ENCODE measurements at regions not wholly inside any gene's neighbourhood (a gene's known extent, or its start where the extent isn't known, plus 50 kb on each side); places are given as distances from the start of the nearest gene placed in this dataset.

GRCh38 chr2:6640621-6641015 is 225.1 kb downstream of the CMPK2 start:
- no peak overlapping the region for H3K27ac Mint-ChIP-seq
- POLR2A ChIA-PET = no interaction called here
- peaks cover 0 to 2% (median 0%) of the 10 kb centered on the region in 4 donors for H3K4me1 Mint-ChIP-seq
- no peaks in the 10 kb centered on the region for H3K36me3 Mint-ChIP-seq
- H3K27me3 Mint-ChIP-seq = peaks cover 4 to 30% (median 15%) of the 10 kb centered on the region in 5 donors
- ATAC-seq (no peak), DNase-seq (no peak)
- no peak overlapping the region for H3K4me3 Mint-ChIP-seq
- H3K9me3 Mint-ChIP-seq = no peaks in the 10 kb centered on the region

- peaks cover 0 to 2% (median 0%) of the 10 kb centered on the region in 4 donors for H3K4me1 Mint-ChIP-seq
- H3K36me3 Mint-ChIP-seq = no peaks in the 10 kb centered on the region
- no peaks in the 10 kb centered on the region for H3K9me3 Mint-ChIP-seq
- DNase-seq = no peak
- POLR2A ChIA-PET = no interaction called here
- no peak overlapping the region for H3K27ac Mint-ChIP-seq
- no peak for ATAC-seq
- H3K4me3 Mint-ChIP-seq = no peak overlapping the region
- peaks cover 4 to 29% (median 11%) of the 10 kb centered on the region in 5 donors for H3K27me3 Mint-ChIP-seq
Measured at GRCh38 chr2:6641956-6642355, 223.8 kb downstream of the CMPK2 start.

GRCh38 chr2:6644261-6644660 is 221.4 kb downstream of the CMPK2 start:
- Mint-ChIP-seq H3K4me1 (peaks cover 0 to 2% (median 0%) of the 10 kb centered on the region in 4 donors), H3K36me3 (no peaks in the 10 kb centered on the region), H3K9me3 (peaks cover 0 to 2% (median 0%) of the 10 kb centered on the region in 9 donors), H3K27ac (no peak overlapping the region), H3K27me3 (peaks cover 6 to 28% (median 10%) of the 10 kb centered on the region in 5 donors), H3K4me3 (no peak overlapping the region)
- no peak for DNase-seq
- POLR2A ChIA-PET = no interaction called here
- ATAC-seq = no peak

GRCh38 chr2:6645004-6645403 is 220.7 kb downstream of the CMPK2 start:
- no peak overlapping the region for H3K27ac Mint-ChIP-seq
- POLR2A ChIA-PET = no interaction called here
- peaks cover 0 to 2% (median 0%) of the 10 kb centered on the region in 9 donors for H3K9me3 Mint-ChIP-seq
- peaks cover 0 to 2% (median 0%) of the 10 kb centered on the region in 4 donors for H3K4me1 Mint-ChIP-seq
- no peaks in the 10 kb centered on the region for H3K36me3 Mint-ChIP-seq
- ATAC-seq = no peak
- H3K27me3 Mint-ChIP-seq = peaks cover 6 to 24% (median 7%) of the 10 kb centered on the region in 5 donors
- no peak for DNase-seq
- no peak overlapping the region for H3K4me3 Mint-ChIP-seq

GRCh38 chr2:6645672-6646071 is 220.0 kb downstream of the CMPK2 start:
- peaks cover 0 to 2% (median 0%) of the 10 kb centered on the region in 9 donors for H3K9me3 Mint-ChIP-seq
- H3K27ac Mint-ChIP-seq = no peak overlapping the region
- POLR2A ChIA-PET = no interaction called here
- DNase-seq = no peak
- peaks cover 2 to 19% (median 4%) of the 10 kb centered on the region in 5 donors for H3K27me3 Mint-ChIP-seq
- no peak overlapping the region for H3K4me3 Mint-ChIP-seq
- H3K36me3 Mint-ChIP-seq = no peaks in the 10 kb centered on the region
- ATAC-seq = no peak
- H3K4me1 Mint-ChIP-seq = no peaks in the 10 kb centered on the region

- peaks cover 0 to 15% (median 6%) of the 10 kb centered on the region in 5 donors for H3K27me3 Mint-ChIP-seq
- POLR2A ChIA-PET = no interaction called here
- no peak overlapping the region for H3K27ac Mint-ChIP-seq
- H3K4me3 Mint-ChIP-seq = no peak overlapping the region
- ATAC-seq (no peak), DNase-seq (no peak)
- H3K4me1 Mint-ChIP-seq = no peaks in the 10 kb centered on the region
- H3K36me3 Mint-ChIP-seq = no peaks in the 10 kb centered on the region
- H3K9me3 Mint-ChIP-seq = peaks cover 0 to 4% (median 0%) of the 10 kb centered on the region in 9 donors
Measured at GRCh38 chr2:6647046-6647445, 218.7 kb downstream of the CMPK2 start.

GRCh38 chr2:6648596-6649247 is 217.0 kb downstream of the CMPK2 start:
- H3K27ac Mint-ChIP-seq = no peak overlapping the region
- H3K27me3 Mint-ChIP-seq = peaks cover 0 to 14% (median 4%) of the 10 kb centered on the region in 5 donors
- POLR2A ChIA-PET = no interaction called here
- ATAC-seq = no peak
- DNase-seq = no peak
- H3K9me3 Mint-ChIP-seq = peaks cover 0 to 4% (median 0%) of the 10 kb centered on the region in 9 donors
- H3K36me3 Mint-ChIP-seq = no peaks in the 10 kb centered on the region
- no peaks in the 10 kb centered on the region for H3K4me1 Mint-ChIP-seq
- H3K4me3 Mint-ChIP-seq = no peak overlapping the region

GRCh38 chr2:6650311-6650710 is 215.4 kb downstream of the CMPK2 start:
- DNase-seq = no peak
- peak overlapping the region in 1 of 10 donors; percentile 3 for H3K27ac Mint-ChIP-seq
- H3K36me3 Mint-ChIP-seq = no peaks in the 10 kb centered on the region
- H3K4me3 Mint-ChIP-seq = no peak overlapping the region
- peaks cover 0 to 4% (median 0%) of the 10 kb centered on the region in 9 donors for H3K9me3 Mint-ChIP-seq
- POLR2A ChIA-PET = no interaction called here
- no peak for ATAC-seq
- H3K27me3 Mint-ChIP-seq = peaks cover 0 to 7% (median 4%) of the 10 kb centered on the region in 5 donors
- H3K4me1 Mint-ChIP-seq = no peaks in the 10 kb centered on the region

GRCh38 chr2:6652251-6652650 is 213.5 kb downstream of the CMPK2 start:
- Mint-ChIP-seq H3K4me1 (no peaks in the 10 kb centered on the region), H3K9me3 (peaks cover 0 to 4% (median 0%) of the 10 kb centered on the region in 9 donors), H3K4me3 (no peak overlapping the region), H3K36me3 (no peaks in the 10 kb centered on the region), H3K27ac (no peak overlapping the region), H3K27me3 (peaks cover 0 to 8% (median 6%) of the 10 kb centered on the region in 5 donors)
- POLR2A ChIA-PET = no interaction called here
- DNase-seq (no peak), ATAC-seq (no peak)

GRCh38 chr2:6653281-6653750 is 212.4 kb downstream of the CMPK2 start:
- DNase-seq (no peak), ATAC-seq (no peak)
- peaks cover 0 to 3% (median 0%) of the 10 kb centered on the region in 3 donors for H3K36me3 Mint-ChIP-seq
- no peak overlapping the region for H3K27ac Mint-ChIP-seq
- H3K9me3 Mint-ChIP-seq = peaks cover 0 to 4% (median 0%) of the 10 kb centered on the region in 9 donors
- H3K4me3 Mint-ChIP-seq = no peak overlapping the region
- POLR2A ChIA-PET = no interaction called here
- no peaks in the 10 kb centered on the region for H3K4me1 Mint-ChIP-seq
- peaks cover 0 to 7% (median 6%) of the 10 kb centered on the region in 5 donors for H3K27me3 Mint-ChIP-seq

GRCh38 chr2:6654279-6654678 is 211.4 kb downstream of the CMPK2 start:
- H3K4me1 Mint-ChIP-seq = no peaks in the 10 kb centered on the region
- peaks cover 0 to 7% (median 0%) of the 10 kb centered on the region in 3 donors for H3K36me3 Mint-ChIP-seq
- no peak overlapping the region for H3K27ac Mint-ChIP-seq
- ATAC-seq = no peak
- H3K4me3 Mint-ChIP-seq = no peak overlapping the region
- H3K9me3 Mint-ChIP-seq = peaks cover 0 to 2% (median 0%) of the 10 kb centered on the region in 9 donors
- no peak for DNase-seq
- peaks cover 0 to 15% (median 5%) of the 10 kb centered on the region in 5 donors for H3K27me3 Mint-ChIP-seq
- POLR2A ChIA-PET = no interaction called here

- POLR2A ChIA-PET = no interaction called here
- DNase-seq (no peak), ATAC-seq (no peak)
- peaks cover 0 to 7% (median 0%) of the 10 kb centered on the region in 3 donors for H3K36me3 Mint-ChIP-seq
- peaks cover 0 to 2% (median 0%) of the 10 kb centered on the region in 9 donors for H3K9me3 Mint-ChIP-seq
- no peaks in the 10 kb centered on the region for H3K4me1 Mint-ChIP-seq
- no peak overlapping the region for H3K4me3 Mint-ChIP-seq
- peaks cover 0 to 19% (median 6%) of the 10 kb centered on the region in 5 donors for H3K27me3 Mint-ChIP-seq
- no peak overlapping the region for H3K27ac Mint-ChIP-seq
Measured at GRCh38 chr2:6656633-6657032, 209.1 kb downstream of the CMPK2 start.

GRCh38 chr2:6657136-6657535 is 208.6 kb downstream of the CMPK2 start:
- ATAC-seq (no peak), DNase-seq (no peak)
- Mint-ChIP-seq H3K36me3 (peaks cover 0 to 7% (median 0%) of the 10 kb centered on the region in 3 donors), H3K27me3 (peaks cover 0 to 19% (median 4%) of the 10 kb centered on the region in 5 donors), H3K9me3 (no peaks in the 10 kb centered on the region), H3K4me3 (no peak overlapping the region), H3K4me1 (no peaks in the 10 kb centered on the region), H3K27ac (no peak overlapping the region)
- POLR2A ChIA-PET = no interaction called here

- Mint-ChIP-seq H3K4me3 (no peak overlapping the region), H3K27ac (no peak overlapping the region), H3K27me3 (peaks cover 0 to 23% (median 4%) of the 10 kb centered on the region in 5 donors), H3K9me3 (no peaks in the 10 kb centered on the region), H3K36me3 (peaks cover 0 to 7% (median 0%) of the 10 kb centered on the region in 3 donors), H3K4me1 (no peaks in the 10 kb centered on the region)
- ATAC-seq (no peak), DNase-seq (no peak)
- POLR2A ChIA-PET = no interaction called here
Measured at GRCh38 chr2:6657855-6658254, 207.9 kb downstream of the CMPK2 start.
